Panc1 (cell line): ENCODE measurements at regions not wholly inside any gene's neighbourhood (a gene's known extent, or its start where the extent isn't known, plus 50 kb on each side); places are given as distances from the start of the nearest gene placed in this dataset.

Source experiments
- CTCF ChIP-seq: fragments of 450-650 bp; IDR thresholded peaks from 2 replicates; pipeline ENCODE4 v1.5.1; 2017; ENCODE audit warnings: mild to moderate bottlenecking
- POLR2AphosphoS5 ChIP-seq: IDR thresholded peaks from 2 replicates; pipeline ENCODE4 v1.6.1; 2012; ENCODE audit warnings: mild to moderate bottlenecking, low read depth, low read length, moderate library complexity
- REST ChIP-seq, 2 experiments: IDR thresholded peaks; 2 replicates each; pipeline ENCODE4 v1.6.1; 2011 to 2012; ENCODE audit warnings: low read depth in 2 of 2, control low read depth in 1 of 2, low read length in 1 of 2, mild to moderate bottlenecking in 1 of 2, moderate library complexity in 1 of 2; ENCODE audit not compliant: insufficient read depth in 1 of 2
- SIN3A ChIP-seq: IDR thresholded peaks from 2 replicates; pipeline ENCODE4 v1.6.1; 2012; ENCODE audit warnings: low read depth, mild to moderate bottlenecking, low read length, moderate library complexity, borderline replicate concordance; ENCODE audit not compliant: insufficient read depth

- no peak for TF ChIP-seq POLR2AphosphoS5
- no peak for TF ChIP-seq CTCF
- TF ChIP-seq REST (IDR thresholded peaks at IDR 0.05; ENCODE audit: insufficient read depth in 1 of 2, low read depth in 2 of 2, low read length in 1 of 2): no peak
- TF ChIP-seq SIN3A: no peak
Measured at GRCh38 chr15:93422476-93422875, 333.5 kb upstream of the RGMA start.
